ENCODE measurements at regions not wholly inside any gene's neighbourhood (a gene's known extent, or its start where the extent isn't known, plus 50 kb on each side); places are given as distances from the start of the nearest gene placed in this dataset.

GRCh38 chr6:150315626-150316025 is 53.2 kb upstream of the IYD start:
- Histone ChIP-seq H3K4me1 (ENCODE audit: control insufficient read depth in 5 of 5, insufficient read depth in 5 of 5, low read length in 5 of 5) (peaks cover 0 to 18% (median 0%) of the 10 kb centered on the region in 5 donors), H3K9ac (ENCODE audit: insufficient read depth in 1 of 2, low read length in 2 of 2) (no peak overlapping the region), H3K27ac (ENCODE audit: low read depth in 1 of 2, low read length in 1 of 2) (no peak overlapping the region), H3K4me3 (no peak overlapping the region), H3K9me3 (ENCODE audit: control insufficient read depth in 4 of 4, insufficient read depth in 3 of 4, low read length in 3 of 4) (peaks cover 0 to 7% (median 0%) of the 10 kb centered on the region in 4 donors), H3K27me3 (ENCODE audit: control insufficient read depth in 3 of 3, insufficient read depth in 3 of 3, low read length in 2 of 3) (no peaks in the 10 kb centered on the region), H3K36me3 (ENCODE audit: control insufficient read depth in 4 of 4, insufficient read depth in 4 of 4, low read length in 4 of 4) (no peaks in the 10 kb centered on the region)
- no peak for DNase-seq
- no peak for ATAC-seq (ENCODE audit: insufficient read depth, low FRiP score)
- TF ChIP-seq CTCF (IDR thresholded peaks at IDR 0.05; ENCODE audit: control extremely low read depth, extremely low read depth) = no peak
- 95 to 96% methylated on average over 4 of the region's 4 CpGs for WGBS, 2 donors

DNA sequence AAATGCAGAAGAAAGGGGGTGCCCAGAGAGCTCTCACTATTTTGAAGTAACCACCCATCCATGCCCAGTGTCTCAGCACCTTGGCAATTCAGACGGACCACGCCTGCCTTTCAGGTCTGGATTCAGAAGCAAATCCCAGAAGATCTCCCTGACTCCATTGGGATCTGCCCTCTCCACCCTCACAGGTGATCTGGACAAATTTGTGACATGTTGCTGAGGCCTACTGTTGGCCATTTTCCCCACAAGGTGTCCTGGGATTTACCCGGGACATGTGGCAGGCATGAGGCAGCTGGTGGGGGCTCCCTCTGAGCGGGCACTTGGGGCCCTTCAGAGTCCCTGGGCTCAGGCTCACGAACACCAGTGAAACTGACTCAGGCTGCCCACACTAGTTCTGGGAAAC is 51.9 kb upstream of the IYD start:
- DNase-seq (no peak), ATAC-seq (ENCODE audit: insufficient read depth, low FRiP score) (no peak)
- Histone ChIP-seq H3K36me3 (ENCODE audit: control insufficient read depth in 4 of 4, insufficient read depth in 4 of 4, low read length in 4 of 4) (no peaks in the 10 kb centered on the region), H3K27ac (ENCODE audit: low read depth in 1 of 2, low read length in 1 of 2) (no peak overlapping the region), H3K9me3 (ENCODE audit: control insufficient read depth in 4 of 4, insufficient read depth in 3 of 4, low read length in 3 of 4) (peaks cover 0 to 7% (median 0%) of the 10 kb centered on the region in 4 donors), H3K27me3 (ENCODE audit: control insufficient read depth in 3 of 3, insufficient read depth in 3 of 3, low read length in 2 of 3) (no peaks in the 10 kb centered on the region), H3K9ac (ENCODE audit: insufficient read depth in 1 of 2, low read length in 2 of 2) (no peak overlapping the region), H3K4me1 (ENCODE audit: control insufficient read depth in 5 of 5, insufficient read depth in 5 of 5, low read length in 5 of 5) (peaks cover 0 to 18% (median 0%) of the 10 kb centered on the region in 5 donors), H3K4me3 (no peak overlapping the region)
- no peak for TF ChIP-seq CTCF (IDR thresholded peaks at IDR 0.05; ENCODE audit: control extremely low read depth, extremely low read depth)
- WGBS, 2 donors = 86 to 93% methylated on average over 5 of the region's 5 CpGs

Data from lung (tissue), 11 donors.